ENCODE measurements at regions not wholly inside any gene's neighbourhood (a gene's known extent, or its start where the extent isn't known, plus 50 kb on each side); places are given as distances from the start of the nearest gene placed in this dataset.
"Not testable (repeated sequence)": the region's sequence is repeated elsewhere in the genome, so short reads cannot be mapped to it uniquely, and the experiment has no call there.

GRCh38 chr2:37722971-37723370 lies 51.5 kb upstream of the CDC42EP3 start:
- not testable (repeated sequence) for H3K4me1 Mint-ChIP-seq, H3K27me3 Mint-ChIP-seq, DNase-seq, ATAC-seq, H3K27ac Mint-ChIP-seq, H3K4me3 Mint-ChIP-seq
- H3K9me3 Mint-ChIP-seq: peaks cover 0 to 17% of the 10 kb centered on the region in 2 donors

GRCh38 chr2:37730037-37730818 lies 58.8 kb upstream of the CDC42EP3 start:
- DNase-seq (no peak), ATAC-seq (peak; percentile 83)
- Mint-ChIP-seq H3K9me3 (no peaks in the 10 kb centered on the region), H3K27me3 (no peaks in the 10 kb centered on the region), H3K4me1 (peaks cover 11% of the 10 kb centered on the region), H3K27ac (no peak overlapping the region), H3K4me3 (no peak overlapping the region)

- H3K4me3 Mint-ChIP-seq, H3K27me3 Mint-ChIP-seq, DNase-seq, H3K27ac Mint-ChIP-seq, H3K9me3 Mint-ChIP-seq, ATAC-seq: not testable (repeated sequence)
- peaks cover 11% of the 10 kb centered on the region for H3K4me1 Mint-ChIP-seq
These were observed 61.0 kb upstream of the CDC42EP3 start for GRCh38 chr2:37732412-37732811.

GRCh38 chr2:37733251-37733650 lies 61.8 kb upstream of the CDC42EP3 start:
- H3K9me3 Mint-ChIP-seq: no peaks in the 10 kb centered on the region
- H3K4me3 Mint-ChIP-seq: no peak overlapping the region
- H3K27me3 Mint-ChIP-seq: no peaks in the 10 kb centered on the region
- H3K27ac Mint-ChIP-seq: no peak overlapping the region
- DNase-seq (no peak), ATAC-seq (no peak)
- H3K4me1 Mint-ChIP-seq: peaks cover 11% of the 10 kb centered on the region

- not testable (repeated sequence) for H3K27me3 Mint-ChIP-seq, H3K4me3 Mint-ChIP-seq, DNase-seq, H3K9me3 Mint-ChIP-seq, ATAC-seq, H3K27ac Mint-ChIP-seq
- H3K4me1 Mint-ChIP-seq: peaks cover 11% of the 10 kb centered on the region
These were observed 62.5 kb upstream of the CDC42EP3 start for GRCh38 chr2:37733955-37734354.

- H3K27me3 Mint-ChIP-seq, DNase-seq, H3K4me3 Mint-ChIP-seq, H3K9me3 Mint-ChIP-seq, ATAC-seq, H3K27ac Mint-ChIP-seq: not testable (repeated sequence)
- H3K4me1 Mint-ChIP-seq: peaks cover 11% of the 10 kb centered on the region
These were observed 63.6 kb upstream of the CDC42EP3 start for GRCh38 chr2:37734891-37735523.

- not testable (repeated sequence) for DNase-seq, H3K4me3 Mint-ChIP-seq, ATAC-seq, H3K4me1 Mint-ChIP-seq, H3K27me3 Mint-ChIP-seq, H3K9me3 Mint-ChIP-seq, H3K27ac Mint-ChIP-seq
These were observed 64.1 kb upstream of the CDC42EP3 start for GRCh38 chr2:37735524-37735910.

GRCh38 chr2:37737507-37737906 lies 66.1 kb upstream of the CDC42EP3 start:
- no peak overlapping the region for H3K4me3 Mint-ChIP-seq
- no peak for ATAC-seq
- no peaks in the 10 kb centered on the region for H3K9me3 Mint-ChIP-seq
- peaks cover 6% of the 10 kb centered on the region for H3K4me1 Mint-ChIP-seq
- DNase-seq: no peak
- H3K27me3 Mint-ChIP-seq: no peaks in the 10 kb centered on the region
- no peak overlapping the region for H3K27ac Mint-ChIP-seq

- Mint-ChIP-seq H3K4me3 (no peak overlapping the region), H3K4me1 (peaks cover 6% of the 10 kb centered on the region), H3K27me3 (no peaks in the 10 kb centered on the region), H3K27ac (no peak overlapping the region), H3K9me3 (no peaks in the 10 kb centered on the region)
- no peak for ATAC-seq
- no peak for DNase-seq
These were observed 66.9 kb upstream of the CDC42EP3 start for GRCh38 chr2:37738266-37738885.

GRCh38 chr2:37739153-37739552 lies 67.7 kb upstream of the CDC42EP3 start:
- Mint-ChIP-seq H3K27me3 (no peaks in the 10 kb centered on the region), H3K9me3 (no peaks in the 10 kb centered on the region), H3K27ac (peak overlapping the region in 1 of 2 donors; percentile 42), H3K4me1 (peaks cover 1% of the 10 kb centered on the region), H3K4me3 (no peak overlapping the region)
- no peak for ATAC-seq
- no peak for DNase-seq

- Mint-ChIP-seq H3K4me1 (no peaks in the 10 kb centered on the region), H3K27me3 (no peaks in the 10 kb centered on the region), H3K9me3 (no peaks in the 10 kb centered on the region), H3K4me3 (no peak overlapping the region), H3K27ac (no peak overlapping the region)
- no peak for DNase-seq
- no peak for ATAC-seq
These were observed 68.8 kb upstream of the CDC42EP3 start for GRCh38 chr2:37740164-37740739.

GRCh38 chr2:37742286-37742685 lies 70.8 kb upstream of the CDC42EP3 start:
- Mint-ChIP-seq H3K27me3 (no peaks in the 10 kb centered on the region), H3K4me1 (no peaks in the 10 kb centered on the region), H3K27ac (no peak overlapping the region), H3K9me3 (no peaks in the 10 kb centered on the region), H3K4me3 (no peak overlapping the region)
- DNase-seq: no peak
- no peak for ATAC-seq

GRCh38 chr2:37744010-37744409 lies 72.6 kb upstream of the CDC42EP3 start:
- no peak overlapping the region for H3K27ac Mint-ChIP-seq
- H3K4me1 Mint-ChIP-seq: no peaks in the 10 kb centered on the region
- H3K4me3 Mint-ChIP-seq: no peak overlapping the region
- DNase-seq (no peak), ATAC-seq (no peak)
- no peaks in the 10 kb centered on the region for H3K9me3 Mint-ChIP-seq
- no peaks in the 10 kb centered on the region for H3K27me3 Mint-ChIP-seq

GRCh38 chr2:37744961-37745360 lies 73.5 kb upstream of the CDC42EP3 start:
- H3K27me3 Mint-ChIP-seq, H3K9me3 Mint-ChIP-seq, H3K4me1 Mint-ChIP-seq, H3K4me3 Mint-ChIP-seq, H3K27ac Mint-ChIP-seq, DNase-seq, ATAC-seq: not testable (repeated sequence)

- H3K4me1 Mint-ChIP-seq, H3K27ac Mint-ChIP-seq, H3K27me3 Mint-ChIP-seq, H3K9me3 Mint-ChIP-seq, ATAC-seq, DNase-seq, H3K4me3 Mint-ChIP-seq: not testable (repeated sequence)
These were observed 74.6 kb upstream of the CDC42EP3 start for GRCh38 chr2:37746011-37746410.

GRCh38 chr2:37746883-37747282 lies 75.4 kb upstream of the CDC42EP3 start:
- no peaks in the 10 kb centered on the region for H3K9me3 Mint-ChIP-seq
- no peak overlapping the region for H3K27ac Mint-ChIP-seq
- H3K27me3 Mint-ChIP-seq: no peaks in the 10 kb centered on the region
- H3K4me1 Mint-ChIP-seq: no peaks in the 10 kb centered on the region
- no peak for DNase-seq
- no peak for ATAC-seq
- no peak overlapping the region for H3K4me3 Mint-ChIP-seq
